Caco-2 (cell line): ENCODE measurements at regions not wholly inside any gene's neighbourhood (a gene's known extent, or its start where the extent isn't known, plus 50 kb on each side); places are given as distances from the start of the nearest gene placed in this dataset.

Experiments used
- BruUV-seq: library from RNA; stranded (reverse); fragments of 400-500 nt; replicated peaks from 2 replicates; lab custom pipeline; 2021; lab: Mats Ljungman, UMichigan
- CTCF ChIA-PET: fragments of 300-600 bp; sonication (Branson Sonifier 250); formaldehyde crosslinking; loops from one replicate; lab custom pipeline; 2022; ENCODE audit warnings: antibody characterized with exemption; lab: Charles Lee
- POLR2A ChIA-PET: fragments of 300-600 bp; sonication (Branson Sonifier 250); formaldehyde crosslinking; loops from one replicate; lab custom pipeline; 2022; ENCODE audit warnings: antibody characterized with exemption; lab: Charles Lee
- DNase-seq, 2 experiments: peaks; one replicate each; pipeline versions ENCODE4 v3.0.0 to v3.0.0-alpha.2; 2020 to 2022
- H3K27me3 ChIP-seq: replicated peaks from 2 replicates; pipeline ENCODE4 v1.6.0; 2011; ENCODE audit warnings: low read length; ENCODE audit not compliant: control insufficient read depth, insufficient read depth
- H3K36me3 ChIP-seq: 2 replicates; pipeline ENCODE4 v1.5.1; 2011; ENCODE audit warnings: low read length; ENCODE audit not compliant: control insufficient read depth, insufficient read depth
- H3K4me1 ChIP-seq: fragments of 250-450 bp; sonication (Bioruptor Pico); 2 replicates; pipeline ENCODE4 v1.5.1; 2020; ENCODE audit warnings: mild to moderate bottlenecking
- H3K4me3 ChIP-seq: 2 replicates; pipeline ENCODE4 v1.5.1; 2011; ENCODE audit warnings: low read depth, mild to moderate bottlenecking, control low read depth, low read length
- H3K9me3 ChIP-seq: fragments of 250-450 bp; sonication (Bioruptor Pico); 2 replicates; pipeline ENCODE4 v1.5.1; 2020; ENCODE audit warnings: mild to moderate bottlenecking, moderate library complexity
- H3K27ac Mint-ChIP-seq: one replicate; pipeline ENCODE4 v1.8.0; 2022; ENCODE audit warnings: mixed read lengths; ENCODE audit not compliant: unreplicated experiment
- H3K27me3 Mint-ChIP-seq: one replicate; pipeline ENCODE4 v1.8.0; 2022; ENCODE audit warnings: mixed read lengths; ENCODE audit not compliant: insufficient read depth, unreplicated experiment
- H3K36me3 Mint-ChIP-seq: one replicate; pipeline ENCODE4 v1.8.0; 2022; ENCODE audit warnings: mild to moderate bottlenecking, mixed read lengths; ENCODE audit not compliant: insufficient read depth, unreplicated experiment
- H3K4me1 Mint-ChIP-seq: one replicate; pipeline ENCODE4 v1.8.0; 2022; ENCODE audit warnings: low read depth, mixed read lengths; ENCODE audit not compliant: unreplicated experiment
- H3K4me3 Mint-ChIP-seq: one replicate; pipeline ENCODE4 v1.8.0; 2022; ENCODE audit warnings: mild to moderate bottlenecking, moderate library complexity, mixed read lengths; ENCODE audit not compliant: unreplicated experiment
- H3K9me3 Mint-ChIP-seq: one replicate; pipeline ENCODE4 v1.8.0; 2022; ENCODE audit warnings: mixed read lengths; ENCODE audit not compliant: unreplicated experiment
- CTCF ChIP-seq, 2 experiments: fragments of 200-600 bp in 1 of 2; IDR thresholded peaks; 1 replicate in 1 of 2; 2 replicates in 1 of 2; pipeline versions ENCODE4 v1.5.1 to v1.8.0; 2011 to 2022; ENCODE audit warnings: antibody characterized with exemption in 1 of 2, control low read depth in 1 of 2, inconsistent platforms in 1 of 2, low read depth in 1 of 2, low read length in 1 of 2, mild to moderate bottlenecking in 1 of 2, moderate library complexity in 1 of 2; ENCODE audit not compliant: insufficient read depth in 1 of 2, severe bottlenecking in 1 of 2, unreplicated experiment in 1 of 2
- intact Hi-C: fragments of 100-400 bp; cut with micrococcal nuclease; formaldehyde crosslinking; loops from one replicate; pipeline ENCODE4 v1.10.0; 2022; ENCODE audit not compliant: unreplicated experiment

- Histone ChIP-seq H3K27me3 (no peaks in the 10 kb centered on the region), H3K4me3 (no peak overlapping the region), H3K36me3 (no peaks in the 10 kb centered on the region), H3K9me3 (no peaks in the 10 kb centered on the region), H3K4me1 (no peaks in the 10 kb centered on the region)
- no peaks in the 10 kb centered on the region for H3K27me3 Mint-ChIP-seq
- no peaks in the 10 kb centered on the region for H3K36me3 Mint-ChIP-seq
- no peaks in the 10 kb centered on the region for H3K4me1 Mint-ChIP-seq
- no peak for DNase-seq
- intact Hi-C loops = no loop called here
- ChIA-PET POLR2A (no interaction called here), CTCF (no interaction called here)
- no peaks in the 10 kb centered on the region for H3K9me3 Mint-ChIP-seq
- BruUV-seq = no TSS peak
- no peak overlapping the region for H3K27ac Mint-ChIP-seq
- H3K4me3 Mint-ChIP-seq = no peak overlapping the region
- no peak for TF ChIP-seq CTCF (IDR thresholded peaks at IDR 0.05; ENCODE audit: insufficient read depth in 1 of 2, low read depth in 1 of 2, low read length in 1 of 2, severe bottlenecking in 1 of 2, unreplicated experiment in 1 of 2)
These were observed 279.5 kb upstream of the MYOCD start for GRCh38 chr17:12386225-12386624.

GRCh38 chr17:12388226-12388625, 277.5 kb upstream of the MYOCD start:
- Histone ChIP-seq H3K27me3 (no peaks in the 10 kb centered on the region), H3K36me3 (no peaks in the 10 kb centered on the region), H3K9me3 (no peaks in the 10 kb centered on the region), H3K4me3 (no peak overlapping the region), H3K4me1 (no peaks in the 10 kb centered on the region)
- Mint-ChIP-seq H3K36me3 (no peaks in the 10 kb centered on the region), H3K27me3 (no peaks in the 10 kb centered on the region), H3K9me3 (no peaks in the 10 kb centered on the region), H3K4me3 (no peak overlapping the region), H3K27ac (no peak overlapping the region), H3K4me1 (no peaks in the 10 kb centered on the region)
- ChIA-PET CTCF (no interaction called here), POLR2A (no interaction called here)
- intact Hi-C loops = no loop called here
- DNase-seq = no peak
- no peak for TF ChIP-seq CTCF (IDR thresholded peaks at IDR 0.05; ENCODE audit: insufficient read depth in 1 of 2, low read depth in 1 of 2, low read length in 1 of 2, severe bottlenecking in 1 of 2, unreplicated experiment in 1 of 2)
- BruUV-seq = no TSS peak

GRCh38 chr17:12389421-12389820, 276.3 kb upstream of the MYOCD start:
- Histone ChIP-seq H3K27me3 (no peaks in the 10 kb centered on the region), H3K4me1 (no peaks in the 10 kb centered on the region), H3K9me3 (no peaks in the 10 kb centered on the region), H3K36me3 (no peaks in the 10 kb centered on the region), H3K4me3 (no peak overlapping the region)
- BruUV-seq = no TSS peak
- no peak overlapping the region for H3K4me3 Mint-ChIP-seq
- DNase-seq = no peak
- H3K4me1 Mint-ChIP-seq = no peaks in the 10 kb centered on the region
- TF ChIP-seq CTCF (IDR thresholded peaks at IDR 0.05; ENCODE audit: insufficient read depth in 1 of 2, low read depth in 1 of 2, low read length in 1 of 2, severe bottlenecking in 1 of 2, unreplicated experiment in 1 of 2) = no peak
- ChIA-PET CTCF (no interaction called here), POLR2A (no interaction called here)
- no peaks in the 10 kb centered on the region for H3K36me3 Mint-ChIP-seq
- intact Hi-C loops = no loop called here
- no peaks in the 10 kb centered on the region for H3K9me3 Mint-ChIP-seq
- H3K27ac Mint-ChIP-seq = no peak overlapping the region
- no peaks in the 10 kb centered on the region for H3K27me3 Mint-ChIP-seq
